ENCODE measurements at regions not wholly inside any gene's neighbourhood (a gene's known extent, or its start where the extent isn't known, plus 50 kb on each side); places are given as distances from the start of the nearest gene placed in this dataset.

GRCh38 chr17:77366206-77366557, 225.4 kb downstream of the SEC14L1 start:
- DNase-seq: peak; percentile 33

DNA sequence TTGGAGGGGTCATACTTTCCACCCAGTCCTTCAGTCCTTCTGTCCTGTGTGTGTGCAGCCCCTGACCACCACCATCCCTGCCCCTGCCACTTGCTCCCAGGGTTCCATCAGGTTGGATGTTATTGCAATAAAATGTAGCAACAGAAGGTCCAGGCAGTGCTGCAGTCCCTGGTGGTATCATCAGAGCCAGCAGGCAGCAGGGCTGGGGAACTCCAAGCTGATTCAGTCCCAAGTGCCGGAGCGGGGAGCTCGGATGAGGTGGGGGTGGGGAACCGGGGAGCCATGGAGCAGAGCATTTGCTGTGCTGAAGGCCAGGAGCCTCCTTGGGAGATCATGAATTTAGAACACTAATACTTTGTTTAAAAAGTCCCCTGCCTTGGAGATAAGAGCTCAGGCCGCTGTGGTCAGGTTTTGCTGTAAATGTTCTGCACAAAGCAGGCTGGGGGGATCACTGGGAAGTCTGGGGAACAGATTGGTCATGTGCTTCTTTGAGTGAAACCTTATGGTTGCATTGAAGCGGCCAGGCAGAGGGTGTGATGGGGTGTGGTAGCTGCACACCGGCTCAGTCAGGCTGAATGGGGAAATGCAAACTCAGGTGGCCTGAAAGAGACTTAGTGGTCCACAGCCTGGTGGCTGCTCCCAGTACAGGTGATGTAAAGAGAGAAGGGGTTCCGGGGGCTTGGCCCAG, 225.9 kb downstream of the SEC14L1 start:
- no peak for DNase-seq

DNA sequence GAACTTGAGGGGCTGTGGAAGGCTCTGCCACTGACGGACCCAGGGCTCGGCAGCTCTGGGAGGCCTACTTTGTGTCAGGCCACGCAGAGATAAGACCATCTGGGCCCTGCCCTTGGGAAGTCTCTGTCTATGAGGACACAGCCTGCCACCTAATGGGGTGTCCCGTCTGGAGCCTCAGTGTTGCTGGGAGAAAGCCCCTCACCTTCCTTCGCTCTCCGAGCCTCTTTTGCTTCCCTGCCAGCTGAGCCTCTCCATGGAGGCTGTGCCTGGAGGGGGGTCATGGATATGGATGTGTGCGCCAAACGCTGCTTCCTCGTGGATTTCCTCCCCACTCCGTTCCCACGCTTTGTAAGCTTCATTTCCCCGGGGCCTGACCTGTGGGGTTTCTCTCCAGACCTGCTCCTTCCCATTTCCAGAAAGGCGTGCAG, 228.8 kb downstream of the SEC14L1 start:
- no peak for DNase-seq

- DNase-seq: no peak
Observed at GRCh38 chr17:77370586-77370985, 229.8 kb downstream of the SEC14L1 start.

DNA sequence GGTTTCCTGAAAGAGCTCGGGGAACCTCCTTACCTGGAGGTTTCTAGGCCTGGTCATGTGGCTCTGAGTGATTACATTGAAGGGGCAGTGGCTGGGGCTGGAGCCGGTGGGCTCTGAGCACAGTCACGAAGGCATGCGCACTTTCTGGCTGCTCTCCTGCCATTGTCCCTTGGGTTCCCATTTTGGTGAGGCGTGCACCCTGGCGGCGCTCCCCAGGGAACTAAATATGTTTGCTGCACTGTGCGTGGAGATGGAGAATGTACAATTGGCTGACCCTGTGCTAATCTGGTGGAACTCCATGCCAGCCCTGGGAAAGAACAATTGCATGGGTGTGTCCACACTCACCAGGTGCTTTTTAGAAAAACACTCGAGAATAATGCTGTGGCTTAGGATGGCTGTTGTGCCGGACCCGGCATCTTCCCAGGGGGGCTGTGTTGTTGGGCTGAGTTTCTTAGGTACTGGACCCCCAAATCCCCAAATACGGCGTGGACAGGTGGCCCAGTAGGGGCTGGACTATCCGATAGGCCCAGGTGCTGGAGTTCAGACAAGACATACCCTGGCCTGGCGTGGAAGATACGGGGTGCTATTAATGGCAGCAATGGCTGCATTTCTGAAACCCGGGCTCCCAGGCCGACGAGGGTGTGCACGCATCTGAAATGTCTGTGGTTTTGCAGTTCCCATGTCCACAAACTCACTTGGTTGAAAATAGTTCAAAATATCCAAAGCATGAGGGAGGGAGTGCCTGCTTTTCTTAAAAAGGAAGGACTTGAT, 230.5 kb downstream of the SEC14L1 start:
- no peak for DNase-seq

DNA sequence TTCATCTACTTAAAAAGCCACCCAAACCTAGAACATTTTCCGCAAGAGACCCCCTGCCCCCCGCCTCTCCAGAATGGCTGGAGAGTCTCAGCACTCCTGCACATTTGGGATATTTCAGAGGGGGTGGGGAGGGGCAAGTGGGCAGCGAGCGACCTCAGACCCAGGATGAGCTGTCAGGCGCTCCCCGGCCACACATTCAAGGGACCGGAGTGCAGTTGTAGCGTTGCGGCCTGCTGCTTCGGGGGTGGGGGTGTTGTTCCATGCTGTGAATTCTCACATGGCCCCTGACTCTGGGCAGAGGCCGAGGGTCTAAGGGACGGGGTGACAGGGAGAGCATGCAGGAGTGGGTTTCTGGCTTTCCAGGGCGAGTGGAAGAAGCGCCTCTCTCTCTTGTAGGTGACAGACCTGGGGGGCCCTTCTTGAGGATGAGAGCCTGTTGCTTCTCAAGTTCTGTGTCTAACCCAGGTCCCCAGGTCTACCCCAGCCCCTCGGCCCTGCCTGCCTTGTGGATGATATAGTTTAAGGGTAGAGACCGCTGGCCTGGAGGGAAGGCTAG, 231.2 kb downstream of the SEC14L1 start:
- no peak for DNase-seq

DNA sequence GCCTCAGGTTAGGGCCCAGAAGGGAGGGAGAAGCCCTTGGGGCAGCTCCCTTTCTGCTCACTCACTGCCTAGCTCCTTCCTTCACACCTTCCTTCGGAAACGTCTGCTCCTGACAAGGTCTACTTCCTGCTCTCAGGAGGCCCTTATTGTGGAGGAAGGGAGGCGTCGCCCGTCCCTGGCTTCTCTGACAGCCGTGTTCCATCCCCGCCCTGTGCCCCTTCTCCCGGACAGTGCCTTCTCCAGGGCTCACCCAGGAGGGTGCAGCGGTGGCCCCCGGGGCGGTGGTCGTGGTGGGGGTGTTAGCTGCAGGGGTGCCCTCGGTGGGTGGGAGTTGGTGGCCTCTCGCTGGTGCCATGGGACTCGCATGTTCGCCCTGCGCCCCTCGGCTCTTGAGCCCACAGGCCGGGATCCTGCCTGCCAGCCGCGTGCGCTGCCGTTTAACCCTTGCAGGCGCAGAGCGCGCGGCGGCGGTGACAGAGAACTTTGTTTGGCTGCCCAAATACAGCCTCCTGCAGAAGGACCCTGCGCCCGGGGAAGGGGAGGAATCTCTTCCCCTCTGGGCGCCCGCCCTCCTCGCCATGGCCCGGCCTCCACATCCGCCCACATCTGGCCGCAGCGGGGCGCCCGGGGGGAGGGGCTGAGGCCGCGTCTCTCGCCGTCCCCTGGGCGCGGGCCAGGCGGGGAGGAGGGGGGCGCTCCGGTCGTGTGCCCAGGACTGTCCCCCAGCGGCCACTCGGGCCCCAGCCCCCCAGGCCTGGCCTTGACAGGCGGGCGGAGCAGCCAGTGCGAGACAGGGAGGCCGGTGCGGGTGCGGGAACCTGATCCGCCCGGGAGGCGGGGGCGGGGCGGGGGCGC, 231.9 kb downstream of the SEC14L1 start:
- DNase-seq: peak; percentile 89

GRCh38 chr17:77373299-77374169, 232.8 kb downstream of the SEC14L1 start:
- DNase-seq: peak; percentile 57

GRCh38 chr17:77374170-77374936, 233.6 kb downstream of the SEC14L1 start:
- DNase-seq: peak; percentile 94

DNA sequence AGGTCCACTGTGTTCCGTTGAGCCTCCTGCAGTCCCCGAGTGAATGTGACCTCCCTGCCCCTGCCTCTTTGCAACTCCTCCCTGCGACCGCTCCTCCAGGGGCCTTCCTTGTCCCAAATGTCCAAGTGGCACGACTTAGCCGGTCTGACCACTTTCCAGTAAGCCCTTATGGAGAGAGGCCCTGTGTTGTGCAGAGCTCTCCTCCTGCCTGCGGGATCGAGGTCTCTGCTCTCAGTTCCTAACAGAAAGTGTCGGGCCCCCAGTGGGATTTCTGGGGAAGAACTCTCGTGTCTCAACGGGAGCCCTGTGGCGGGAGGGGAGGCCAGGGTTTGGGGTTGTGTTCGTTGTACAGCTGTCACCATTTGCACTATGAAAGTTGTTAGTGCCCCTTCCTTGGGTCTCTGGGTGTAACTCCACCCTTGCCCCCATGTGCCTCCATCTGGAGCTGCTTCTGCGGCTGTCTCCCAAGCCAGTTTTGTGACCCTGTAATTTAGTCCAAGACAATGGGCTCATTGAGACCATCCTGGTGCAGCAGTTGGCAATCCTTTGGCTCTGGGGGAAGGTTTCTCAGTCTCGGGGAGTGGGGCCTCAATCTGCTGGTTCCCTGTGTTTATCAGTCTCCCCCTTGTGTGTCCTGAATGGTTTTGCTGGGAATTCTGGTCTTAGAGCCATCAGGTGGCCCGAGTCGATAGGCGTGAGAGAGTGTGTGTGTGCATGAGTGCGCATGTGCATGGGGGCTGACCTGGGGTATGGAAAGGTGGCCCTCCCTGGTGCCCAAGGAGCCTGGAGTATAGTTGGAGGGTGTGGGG, 234.5 kb downstream of the SEC14L1 start:
- peak; percentile 51 for DNase-seq

GRCh38 chr17:77375917-77376651, 235.3 kb downstream of the SEC14L1 start:
- DNase-seq: peak; percentile 89

DNA sequence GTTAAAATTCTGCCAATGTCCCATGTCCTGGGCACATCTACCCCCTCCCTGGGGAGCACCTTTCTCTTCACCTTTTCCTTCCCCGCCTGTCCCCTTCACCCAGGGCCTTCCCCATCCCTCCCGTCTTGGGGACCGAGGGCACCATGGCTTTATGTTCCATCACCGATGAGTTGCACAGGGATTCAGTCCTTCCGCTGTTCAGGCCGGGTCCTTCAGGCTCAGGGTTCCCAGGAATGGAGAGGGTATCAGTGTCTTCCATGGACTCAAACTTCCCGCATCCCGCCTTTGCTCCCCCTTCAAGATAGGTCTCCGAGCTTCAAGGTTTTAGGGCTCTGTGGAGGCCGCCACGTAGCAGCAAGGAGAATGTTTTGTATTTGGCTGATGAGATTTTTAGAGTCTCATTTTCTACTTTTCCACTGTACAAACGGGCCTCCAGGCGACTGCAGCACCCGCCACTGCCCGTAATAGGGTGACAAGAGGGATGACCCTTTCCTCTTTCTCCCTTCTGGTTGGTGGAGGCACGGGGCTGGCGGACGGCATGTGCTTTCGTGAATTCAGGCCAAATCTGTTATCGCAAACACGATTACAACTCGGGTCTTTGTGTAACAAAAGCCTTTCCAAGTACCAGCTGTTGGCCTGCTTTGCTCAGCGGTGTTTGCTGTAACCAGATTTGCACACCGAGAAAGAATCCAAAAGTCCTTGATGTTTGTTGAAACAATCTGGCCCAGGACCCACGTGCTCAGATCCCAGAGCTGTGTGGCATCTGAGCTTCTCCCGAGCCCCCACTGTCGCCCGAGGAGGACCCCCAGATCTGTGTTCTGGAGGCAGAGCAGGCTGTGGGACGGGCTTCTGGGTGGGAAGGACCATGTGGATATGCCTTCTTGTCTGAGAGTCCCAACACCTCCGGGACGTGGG, 236.3 kb downstream of the SEC14L1 start:
- peak; percentile 99 for DNase-seq

DNA sequence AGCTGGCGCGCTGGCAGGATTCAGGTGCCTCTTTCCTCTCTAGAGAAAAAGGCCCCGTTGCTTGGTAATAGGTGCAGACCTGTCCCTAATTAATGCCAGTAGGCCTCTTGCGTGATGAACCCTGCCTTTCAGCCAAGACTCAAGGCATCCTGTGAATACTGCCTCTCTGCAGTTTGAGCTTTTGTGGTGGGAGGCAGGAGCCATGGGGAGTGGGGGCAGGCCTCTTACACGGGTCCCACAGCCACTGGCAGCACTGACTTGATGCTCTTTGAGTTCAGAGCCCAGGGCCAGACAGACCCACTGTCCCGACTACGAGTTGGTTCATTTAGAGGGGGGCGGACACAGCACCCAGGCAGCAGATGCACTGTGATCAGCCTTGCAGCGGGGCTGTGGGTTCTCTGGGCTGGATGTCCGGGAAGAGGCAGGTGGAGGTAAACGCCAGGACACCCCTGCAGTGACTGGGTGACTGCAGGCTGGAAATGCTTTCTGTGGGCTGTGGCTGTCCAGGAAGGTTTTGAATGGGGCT, 237.0 kb downstream of the SEC14L1 start:
- peak; percentile 67 for DNase-seq

GRCh38 chr17:77378318-77379064, 237.7 kb downstream of the SEC14L1 start:
- peak; percentile 77 for DNase-seq

DNA sequence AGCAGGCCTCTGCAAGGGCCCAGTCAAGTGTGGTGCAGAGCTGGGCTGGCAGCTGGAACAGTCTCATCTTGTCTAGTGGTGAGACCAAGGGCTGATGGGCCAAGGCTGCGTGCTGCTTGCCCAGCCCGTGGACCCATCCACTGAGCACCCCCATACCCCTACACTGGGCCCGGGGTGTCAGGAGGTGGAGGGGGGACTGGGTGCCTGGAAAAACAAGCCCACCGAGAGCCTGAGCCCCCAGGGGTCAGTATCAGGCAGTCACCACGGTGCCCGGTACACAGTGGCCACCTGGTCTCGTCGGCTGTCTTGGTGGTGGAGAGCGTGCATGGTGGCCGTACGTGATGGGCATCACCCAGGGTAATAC, 238.3 kb downstream of the SEC14L1 start:
- DNase-seq: no peak

- no peak for DNase-seq
Observed at GRCh38 chr17:77379832-77380231, 239.1 kb downstream of the SEC14L1 start.

GRCh38 chr17:77380395-77381184, 239.8 kb downstream of the SEC14L1 start:
- DNase-seq: no peak
